ENCODE measurements at regions not wholly inside any gene's neighbourhood (a gene's known extent, or its start where the extent isn't known, plus 50 kb on each side); places are given as distances from the start of the nearest gene placed in this dataset.

DNA sequence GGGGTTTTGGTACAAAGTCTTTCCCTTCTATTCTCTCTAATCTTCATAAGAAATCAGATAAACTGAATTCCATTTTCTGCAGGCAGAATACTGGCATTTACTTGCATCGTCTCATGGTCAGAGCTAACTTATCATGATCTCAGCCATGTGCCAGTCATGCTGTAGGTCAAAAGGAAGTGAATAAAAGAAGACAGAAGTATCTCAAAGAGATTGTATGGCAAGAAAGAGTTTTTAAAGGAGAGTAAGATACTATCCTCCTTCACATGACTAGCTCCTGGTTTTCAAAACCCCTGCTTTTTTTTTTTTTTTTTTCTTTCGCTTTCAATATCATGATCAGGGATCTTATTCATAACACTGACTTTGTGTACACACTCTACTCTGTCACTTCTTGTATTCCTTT lies 398.3 kb downstream of the C6orf118 start:
- no peak for FAIRE-seq

GRCh38 chr6:164906766-164907165 lies 402.6 kb downstream of the C6orf118 start:
- FAIRE-seq: no peak

DNA sequence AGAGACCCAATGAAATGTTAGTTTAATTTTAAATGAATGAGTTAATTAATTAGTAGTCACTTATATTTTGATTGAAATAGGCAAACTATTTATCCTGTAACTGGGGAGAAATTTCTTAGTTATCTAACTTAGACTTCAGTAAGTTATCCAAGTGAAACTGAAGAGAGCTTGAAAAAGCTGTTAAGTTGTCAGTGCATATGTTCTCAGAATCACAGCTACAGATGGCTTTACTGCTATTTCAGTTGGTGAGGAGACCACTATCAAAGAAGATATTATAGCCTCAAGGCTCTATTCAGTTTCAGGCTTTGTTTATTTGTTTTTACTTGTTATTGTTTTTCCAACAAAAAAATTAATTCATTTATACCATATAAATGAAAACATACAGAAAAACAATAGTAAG lies 404.1 kb downstream of the C6orf118 start:
- FAIRE-seq: no peak

DNA sequence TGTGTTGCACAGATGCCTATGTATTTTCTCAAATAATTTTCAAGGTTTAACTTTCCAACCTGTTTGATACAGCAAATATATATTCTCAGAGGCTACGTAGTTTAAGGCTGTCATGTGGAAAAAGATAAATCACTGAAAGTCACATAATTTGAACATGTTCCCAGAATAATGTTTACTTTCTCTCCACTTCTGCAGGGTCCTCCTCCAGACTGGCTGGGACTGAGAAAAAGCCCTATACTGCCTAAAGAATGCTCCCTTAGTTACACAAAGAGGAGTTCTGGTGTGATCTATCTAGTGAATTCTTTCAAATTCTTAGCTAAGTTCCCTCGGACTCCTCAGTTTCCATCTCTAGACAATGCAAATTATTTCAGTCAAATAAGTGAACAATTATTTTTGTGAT lies 411.0 kb downstream of the C6orf118 start:
- no peak for FAIRE-seq

GRCh38 chr6:164897523-164898235 lies 411.7 kb downstream of the C6orf118 start:
- no peak for FAIRE-seq

DNA sequence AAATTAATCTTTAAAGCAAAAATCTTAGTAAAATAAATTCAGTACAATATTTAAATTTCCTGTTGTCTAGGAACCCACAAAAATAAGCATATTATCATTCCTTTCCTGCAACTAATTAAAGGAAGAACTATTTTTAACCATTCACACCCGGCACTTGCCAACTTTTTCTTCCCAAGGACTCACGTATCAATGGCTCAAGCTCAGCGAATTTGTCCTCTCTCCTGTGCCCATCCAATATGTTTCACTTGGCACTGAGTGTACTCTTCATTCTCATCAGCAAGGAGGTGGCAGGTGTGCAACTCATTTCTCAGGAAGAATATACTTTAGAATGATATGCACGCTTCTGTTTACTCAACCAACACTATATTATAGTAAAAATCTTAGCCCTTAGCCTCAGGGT lies 419.4 kb downstream of the C6orf118 start:
- FAIRE-seq: no peak

- FAIRE-seq: no peak
These were observed 421.7 kb downstream of the C6orf118 start for GRCh38 chr6:164887660-164888059.

GRCh38 chr6:164882236-164882635 lies 427.2 kb downstream of the C6orf118 start:
- no peak for FAIRE-seq

GRCh38 chr6:164871783-164872182 lies 437.6 kb downstream of the C6orf118 start:
- no peak for FAIRE-seq

GRCh38 chr6:164870164-164870563 lies 439.2 kb downstream of the C6orf118 start:
- FAIRE-seq: no peak

DNA sequence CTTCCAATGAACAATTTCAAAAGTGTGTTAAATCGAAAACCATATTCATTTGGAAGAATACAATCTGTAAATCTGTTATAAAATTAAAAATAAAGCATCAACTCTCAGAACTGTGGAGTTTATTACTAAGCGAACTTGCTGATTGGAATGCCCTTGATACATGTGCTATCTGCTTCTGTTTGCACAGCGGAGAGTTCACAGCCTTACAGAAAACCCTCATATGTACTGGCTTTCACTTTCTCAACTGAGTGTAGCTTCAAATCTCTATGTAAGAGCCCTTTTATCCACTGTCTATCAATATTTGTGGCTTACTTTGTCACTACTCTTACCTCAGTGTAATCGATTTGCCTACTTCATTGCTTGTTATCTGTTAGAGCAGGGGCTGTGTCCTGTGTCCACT lies 447.4 kb downstream of the C6orf118 start:
- FAIRE-seq: no peak

- FAIRE-seq: no peak
These were observed 449.6 kb downstream of the C6orf118 start for GRCh38 chr6:164859816-164860215.

DNA sequence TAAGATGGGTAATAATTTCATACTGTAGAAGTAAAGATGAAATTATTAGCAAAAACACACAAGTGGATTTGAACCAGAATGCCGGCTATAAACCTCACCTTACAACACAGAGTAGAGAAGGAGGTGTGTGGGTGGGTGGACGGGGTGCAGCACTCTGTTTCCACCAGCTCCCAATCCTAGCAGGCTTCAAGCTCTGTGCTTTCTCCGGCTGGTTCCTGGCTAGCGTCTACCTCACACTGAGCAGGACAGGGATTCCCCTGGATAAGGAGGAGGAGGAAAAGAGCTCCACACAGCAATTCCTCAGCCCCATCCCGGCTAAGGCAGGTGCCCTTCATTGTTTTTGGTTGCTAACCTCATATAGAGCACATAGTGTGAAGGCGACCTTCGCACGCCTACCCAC lies 453.3 kb downstream of the C6orf118 start:
- FAIRE-seq: no peak

DNA sequence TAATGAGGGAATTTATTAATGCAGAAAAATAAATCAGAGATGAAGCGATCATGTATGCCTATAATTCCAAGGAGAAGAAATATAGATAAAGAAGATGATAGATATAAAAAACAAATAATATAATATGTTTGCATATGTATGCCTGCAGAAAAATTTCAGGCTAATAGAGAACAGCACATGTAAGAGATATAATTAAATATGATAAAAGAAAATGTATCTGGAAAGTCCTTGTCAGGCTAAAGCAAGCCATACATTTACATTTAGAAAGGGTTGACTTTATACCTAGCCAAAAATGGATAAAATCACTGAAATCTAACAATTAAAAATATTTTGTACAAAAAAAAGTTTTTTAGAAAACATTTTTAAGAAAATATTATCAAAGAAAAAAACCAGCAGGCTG lies 454.1 kb downstream of the C6orf118 start:
- no peak for FAIRE-seq

GRCh38 chr6:164854526-164854925 lies 454.9 kb downstream of the C6orf118 start:
- FAIRE-seq: no peak

DNA sequence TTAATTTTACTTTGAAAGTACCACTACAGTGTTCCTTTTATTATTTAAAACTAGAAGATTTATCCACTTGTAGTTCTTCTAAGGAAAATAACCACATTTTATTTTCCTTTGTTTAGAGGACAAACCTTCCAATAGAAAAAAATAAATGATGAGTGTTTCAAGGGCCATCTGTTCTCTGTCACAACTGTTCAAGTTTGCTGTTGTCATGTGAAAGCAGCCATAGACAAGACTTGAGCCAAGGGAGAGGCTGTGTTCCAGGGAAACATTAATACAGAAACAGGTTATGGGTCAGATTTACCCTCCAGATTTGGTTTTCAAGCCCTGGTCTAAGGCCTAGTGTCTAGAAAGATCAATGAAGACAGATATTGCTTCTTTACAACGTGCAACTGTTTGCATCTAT lies 463.6 kb downstream of the C6orf118 start:
- FAIRE-seq: no peak

DNA sequence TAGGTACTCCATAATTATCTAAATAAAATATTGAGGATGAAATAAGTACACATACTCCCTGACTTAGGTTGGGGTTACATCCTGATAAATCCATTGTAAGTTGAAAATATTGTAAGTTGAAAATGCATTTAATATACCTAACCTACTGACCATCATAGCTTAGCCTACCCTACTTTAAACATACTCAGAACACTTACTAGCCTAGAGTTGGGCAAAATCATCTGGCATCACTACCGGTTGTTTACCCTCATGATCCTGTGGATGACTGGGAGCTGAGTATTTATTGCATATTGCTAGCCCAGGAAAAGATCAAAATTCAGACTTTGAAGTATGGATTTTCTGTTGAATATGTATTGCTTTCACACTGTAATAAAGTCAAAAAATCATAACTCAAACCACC lies 467.3 kb downstream of the C6orf118 start:
- FAIRE-seq: no peak

GRCh38 chr6:164838068-164838615 lies 471.3 kb downstream of the C6orf118 start:
- no peak for FAIRE-seq

DNA sequence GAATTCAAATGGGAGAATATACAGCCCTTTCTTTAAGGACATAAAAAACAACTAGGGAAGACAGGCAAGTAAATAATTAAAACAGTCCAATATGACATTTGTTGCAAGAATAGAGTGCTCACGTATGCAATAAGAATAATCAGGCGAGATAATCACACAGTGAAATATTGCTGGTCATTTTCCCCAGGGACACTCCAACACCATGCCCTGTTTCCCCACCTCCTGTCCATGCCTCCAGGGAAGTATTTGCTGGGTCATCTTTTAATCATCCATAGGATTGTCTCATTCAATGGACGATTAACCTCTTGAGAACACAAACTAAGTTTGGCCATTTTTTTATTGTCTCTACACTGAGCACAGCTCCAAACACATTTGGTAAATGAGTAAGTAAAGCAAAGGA lies 472.9 kb downstream of the C6orf118 start:
- no peak for FAIRE-seq

DNA sequence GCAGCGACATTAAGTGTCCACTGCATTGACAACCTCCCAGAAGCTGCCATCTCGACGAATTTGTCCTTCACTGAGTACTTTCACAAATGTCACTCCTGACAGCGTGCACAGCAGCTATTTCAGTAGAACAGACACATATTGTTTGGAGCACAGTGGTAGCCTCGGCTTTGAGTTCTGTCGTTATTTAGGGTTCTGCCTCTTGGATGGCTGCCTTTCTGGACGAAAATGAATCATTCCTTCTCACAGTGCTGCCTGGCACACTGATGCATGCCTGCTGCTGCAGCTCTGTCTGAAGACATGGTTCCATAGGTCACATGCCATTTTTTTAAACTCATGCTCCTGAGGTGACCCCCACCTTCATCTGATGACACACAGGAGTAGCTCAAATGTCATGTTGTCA lies 477.0 kb downstream of the C6orf118 start:
- no peak for FAIRE-seq

- FAIRE-seq: no peak
These were observed 481.9 kb downstream of the C6orf118 start for GRCh38 chr6:164827537-164827936.

DNA sequence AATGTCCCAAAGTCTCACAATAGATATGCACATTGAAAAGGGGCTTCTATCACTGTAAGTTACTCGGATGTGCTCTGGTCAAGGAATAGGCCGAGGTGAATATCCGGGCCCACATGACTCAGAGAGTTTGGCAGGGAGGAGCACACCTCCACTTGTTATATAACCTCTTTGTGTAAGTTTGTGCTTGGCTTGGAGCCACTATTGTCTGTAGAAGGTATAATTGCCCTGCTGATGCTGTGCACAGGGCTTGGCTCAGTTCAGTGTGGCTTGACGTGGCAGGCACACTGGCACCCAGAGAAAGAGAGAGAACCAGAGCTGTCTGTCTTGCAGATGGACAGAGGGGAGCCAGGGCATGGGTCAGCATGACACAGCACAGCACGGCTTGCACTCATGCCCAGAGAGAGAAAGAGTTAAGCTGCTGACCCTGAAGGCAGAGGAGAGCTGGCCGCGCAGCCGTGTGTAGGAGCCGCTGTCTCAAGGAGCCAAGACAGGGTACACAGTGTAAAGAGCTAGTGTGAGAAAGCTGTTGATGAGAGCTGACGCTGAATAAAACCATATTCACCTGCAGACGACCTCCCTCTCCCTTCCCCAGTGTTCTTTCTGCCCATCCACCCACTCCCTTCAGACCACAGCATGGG lies 482.5 kb downstream of the C6orf118 start:
- no peak for FAIRE-seq

- FAIRE-seq: no peak
These were observed 484.0 kb downstream of the C6orf118 start for GRCh38 chr6:164825386-164825785.

DNA sequence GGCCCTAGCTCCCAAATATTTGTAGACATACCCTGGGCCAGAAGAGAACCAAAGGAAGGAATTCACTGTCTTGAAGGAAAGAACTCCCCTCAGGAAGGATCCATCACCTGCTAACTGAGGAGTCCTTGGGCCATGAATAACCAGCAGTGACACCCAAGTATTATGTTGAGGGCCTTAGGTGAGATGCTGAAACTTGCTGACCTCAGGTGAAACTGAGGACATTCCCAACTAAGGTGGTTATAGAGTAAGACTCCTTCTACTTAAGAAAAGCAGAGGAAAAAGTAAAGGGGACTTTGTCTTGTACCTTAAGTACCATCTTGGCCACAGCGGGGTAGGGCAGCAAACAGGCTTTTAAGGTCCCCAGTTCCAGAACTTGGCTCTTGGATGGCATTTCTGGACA lies 491.7 kb downstream of the C6orf118 start:
- no peak for FAIRE-seq

GRCh38 chr6:164812706-164813105 lies 496.7 kb downstream of the C6orf118 start:
- FAIRE-seq: no peak

All from G401.6 (cell line).